ENCODE measurements at regions not wholly inside any gene's neighbourhood (a gene's known extent, or its start where the extent isn't known, plus 50 kb on each side); places are given as distances from the start of the nearest gene placed in this dataset.
A peak's percentile ranks its signal among the peaks of the same experiment; 100 is the strongest.
"Not testable (repeated sequence)": the region's sequence is repeated elsewhere in the genome, so short reads cannot be mapped to it uniquely, and the experiment has no call there.

- Histone ChIP-seq H3K27ac (no peak overlapping the region), H3K27me3 (no peaks in the 10 kb centered on the region), H3K4me3 (no peak overlapping the region), H3K36me3 (no peaks in the 10 kb centered on the region), H3K9me3 (peaks cover 5% of the 10 kb centered on the region; the same call in 1 of the 2 replicates), H3K9ac (no peak overlapping the region), H3K4me1 (peaks cover 10% of the 10 kb centered on the region; the same call in 1 of the 2 replicates), H4K20me1 (no peaks in the 10 kb centered on the region), H3K4me2 (no peak overlapping the region)
- no peak for TF ChIP-seq Cebpa-rat (IDR thresholded peaks at IDR 0.05)
Measured at GRCh38 chr3:106065831-106066230, 197.0 kb upstream of the CBLB start.

GRCh38 chr3:106067711-106068110 lies 198.9 kb upstream of the CBLB start:
- no peaks in the 10 kb centered on the region for H3K27me3 ChIP-seq
- H3K4me3 ChIP-seq: no peak overlapping the region
- H3K9ac ChIP-seq: no peak overlapping the region
- no peaks in the 10 kb centered on the region for H4K20me1 ChIP-seq
- no peak overlapping the region for H3K4me2 ChIP-seq
- H3K9me3 ChIP-seq: peaks cover 13% of the 10 kb centered on the region
- peaks cover 10% of the 10 kb centered on the region; the same call in 1 of the 2 replicates for H3K4me1 ChIP-seq
- no peak for TF ChIP-seq Cebpa-rat (IDR thresholded peaks at IDR 0.05)
- no peaks in the 10 kb centered on the region for H3K36me3 ChIP-seq
- H3K27ac ChIP-seq: no peak overlapping the region

- TF ChIP-seq Cebpa-rat (IDR thresholded peaks at IDR 0.05): no peak
- Histone ChIP-seq H4K20me1 (no peaks in the 10 kb centered on the region), H3K9ac (no peak overlapping the region), H3K36me3 (no peaks in the 10 kb centered on the region), H3K9me3 (peaks cover 13% of the 10 kb centered on the region), H3K4me2 (no peak overlapping the region), H3K4me1 (peaks cover 10% of the 10 kb centered on the region; the same call in 1 of the 2 replicates), H3K27me3 (no peaks in the 10 kb centered on the region), H3K27ac (no peak overlapping the region), H3K4me3 (no peak overlapping the region)
Measured at GRCh38 chr3:106068381-106068780, 199.6 kb upstream of the CBLB start.

DNA sequence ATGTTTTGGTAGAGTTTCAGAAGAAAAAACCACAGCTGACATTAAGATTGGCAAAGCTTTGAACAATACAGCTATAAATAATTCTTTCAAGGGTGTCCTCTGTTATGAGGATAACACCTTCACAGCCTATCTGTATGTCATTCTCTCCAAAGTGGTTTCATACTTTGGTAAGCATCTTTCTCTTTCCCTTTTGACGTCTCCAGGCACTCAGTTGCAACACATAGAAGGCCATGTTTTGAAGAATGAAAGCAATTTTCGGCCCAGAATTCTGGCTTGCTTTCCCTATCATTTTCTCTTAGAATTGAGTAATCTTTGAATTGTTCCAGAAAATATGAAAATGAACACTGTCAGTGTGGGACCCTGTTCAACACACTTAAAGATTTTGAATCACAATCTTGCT lies 200.0 kb upstream of the CBLB start:
- no peak overlapping the region for H3K4me3 ChIP-seq
- peaks cover 10% of the 10 kb centered on the region; the same call in 1 of the 2 replicates for H3K4me1 ChIP-seq
- peaks cover 13% of the 10 kb centered on the region for H3K9me3 ChIP-seq
- H3K27me3 ChIP-seq: no peaks in the 10 kb centered on the region
- H4K20me1 ChIP-seq: no peaks in the 10 kb centered on the region
- no peak overlapping the region for H3K4me2 ChIP-seq
- H3K9ac ChIP-seq: no peak overlapping the region
- TF ChIP-seq Cebpa-rat (IDR thresholded peaks at IDR 0.05): no peak
- H3K27ac ChIP-seq: no peak overlapping the region
- H3K36me3 ChIP-seq: no peaks in the 10 kb centered on the region

- H3K9me3 ChIP-seq: peaks cover 9% of the 10 kb centered on the region
- H3K4me3 ChIP-seq: no peak overlapping the region
- no peaks in the 10 kb centered on the region for H3K36me3 ChIP-seq
- no peaks in the 10 kb centered on the region for H4K20me1 ChIP-seq
- peaks cover 10% of the 10 kb centered on the region; the same call in 1 of the 2 replicates for H3K4me1 ChIP-seq
- no peak for TF ChIP-seq Cebpa-rat (IDR thresholded peaks at IDR 0.05)
- no peak overlapping the region for H3K9ac ChIP-seq
- H3K27me3 ChIP-seq: no peaks in the 10 kb centered on the region
- no peak overlapping the region for H3K27ac ChIP-seq
- H3K4me2 ChIP-seq: peak overlapping the region; percentile 7; the same call in 1 of the 2 replicates
Measured at GRCh38 chr3:106070187-106070586, 201.4 kb upstream of the CBLB start.

- H3K4me1 ChIP-seq: peaks cover 10% of the 10 kb centered on the region; the same call in 1 of the 2 replicates
- no peak overlapping the region for H3K9ac ChIP-seq
- peaks cover 11% of the 10 kb centered on the region for H3K9me3 ChIP-seq
- H3K27ac ChIP-seq: no peak overlapping the region
- no peak overlapping the region for H3K4me2 ChIP-seq
- no peaks in the 10 kb centered on the region for H3K27me3 ChIP-seq
- TF ChIP-seq Cebpa-rat (IDR thresholded peaks at IDR 0.05): no peak
- no peak overlapping the region for H3K4me3 ChIP-seq
- H4K20me1 ChIP-seq: no peaks in the 10 kb centered on the region
- no peaks in the 10 kb centered on the region for H3K36me3 ChIP-seq
Measured at GRCh38 chr3:106071306-106071705, 202.5 kb upstream of the CBLB start.

GRCh38 chr3:106072596-106072995 lies 203.8 kb upstream of the CBLB start:
- H3K9me3 ChIP-seq: peaks cover 11% of the 10 kb centered on the region
- H3K4me1 ChIP-seq, H3K27me3 ChIP-seq, H3K4me3 ChIP-seq, H3K36me3 ChIP-seq, H3K27ac ChIP-seq, H3K4me2 ChIP-seq, H4K20me1 ChIP-seq, H3K9ac ChIP-seq: not testable (repeated sequence)

- not testable (repeated sequence) for H4K20me1 ChIP-seq, H3K4me2 ChIP-seq, H3K27me3 ChIP-seq, H3K36me3 ChIP-seq, H3K4me3 ChIP-seq, H3K9ac ChIP-seq, H3K4me1 ChIP-seq, H3K27ac ChIP-seq
- peaks cover 11% of the 10 kb centered on the region for H3K9me3 ChIP-seq
Measured at GRCh38 chr3:106073806-106074205, 205.0 kb upstream of the CBLB start.

- H3K4me3 ChIP-seq, H3K36me3 ChIP-seq, H3K4me2 ChIP-seq, H3K9ac ChIP-seq, H4K20me1 ChIP-seq, H3K4me1 ChIP-seq, H3K27me3 ChIP-seq, H3K27ac ChIP-seq: not testable (repeated sequence)
- H3K9me3 ChIP-seq: peaks cover 11% of the 10 kb centered on the region
Measured at GRCh38 chr3:106075731-106076130, 206.9 kb upstream of the CBLB start.

DNA sequence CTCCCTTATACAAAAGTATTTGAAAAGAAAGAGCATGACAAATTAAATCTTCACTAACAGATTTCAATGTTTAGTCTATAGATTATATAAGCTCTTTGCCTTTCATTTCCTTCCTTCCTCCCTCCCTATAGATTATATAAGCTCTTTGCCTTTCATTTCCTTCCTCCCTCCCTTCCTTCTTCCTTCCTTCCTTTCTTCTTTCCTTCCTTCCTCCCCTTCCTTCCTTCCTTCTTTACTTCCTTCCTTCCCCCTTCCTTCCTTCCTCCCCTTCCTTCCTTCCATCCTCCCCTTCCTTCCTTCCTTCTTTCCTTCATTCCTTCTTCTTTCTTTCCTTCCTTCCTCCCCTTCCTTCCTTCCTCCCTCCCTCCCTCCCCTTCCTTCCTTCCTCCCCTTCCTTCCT lies 209.8 kb upstream of the CBLB start:
- TF ChIP-seq Cebpa-rat (IDR thresholded peaks at IDR 0.05): no peak
- H3K27me3 ChIP-seq: no peaks in the 10 kb centered on the region
- no peaks in the 10 kb centered on the region for H3K36me3 ChIP-seq
- H3K4me2 ChIP-seq: no peak overlapping the region
- H4K20me1 ChIP-seq: no peaks in the 10 kb centered on the region
- no peak overlapping the region for H3K9ac ChIP-seq
- no peak overlapping the region for H3K27ac ChIP-seq
- H3K4me1 ChIP-seq: no peaks in the 10 kb centered on the region
- no peak overlapping the region for H3K4me3 ChIP-seq
- H3K9me3 ChIP-seq: peaks cover 3% of the 10 kb centered on the region; the same call in 1 of the 2 replicates

GRCh38 chr3:106082616-106083015 lies 213.8 kb upstream of the CBLB start:
- H3K4me2 ChIP-seq: no peak overlapping the region
- H3K9me3 ChIP-seq: no peaks in the 10 kb centered on the region; the same call in 1 of the 2 replicates
- TF ChIP-seq Cebpa-rat (IDR thresholded peaks at IDR 0.05): no peak

More at GRCh38 chr3:106082616-106083015, 213.8 kb upstream of the CBLB start:
- Histone ChIP-seq H3K27ac (no peak overlapping the region), H3K4me1 (no peaks in the 10 kb centered on the region), H3K4me3 (no peak overlapping the region), H3K27me3 (no peaks in the 10 kb centered on the region), H4K20me1 (no peaks in the 10 kb centered on the region), H3K36me3 (no peaks in the 10 kb centered on the region), H3K9ac (no peak overlapping the region)

All from BLaER1 (cell line).